Breast epithelium (tissue), 3 donors: ENCODE measurements at regions not wholly inside any gene's neighbourhood (a gene's known extent, or its start where the extent isn't known, plus 50 kb on each side); places are given as distances from the start of the nearest gene placed in this dataset.

Source experiments
- POLR2A ChIP-seq: fragments of 450-650 bp; IDR thresholded peaks from one replicate; pipeline ENCODE4 v1.6.1; 2016; ENCODE audit warnings: antibody characterized with exemption, mild to moderate bottlenecking, moderate library complexity
- POLR2AphosphoS5 ChIP-seq, 3 donors: sonication (generic); formaldehyde crosslinking; IDR thresholded peaks; one replicate each; pipeline ENCODE4 v1.6.1; 2017; ENCODE audit warnings: antibody characterized with exemption in 3 of 3
- TF ChIP-seq, protein P1 (sequence below), 3 donors: fragments of 450-650 bp; IDR thresholded peaks; one replicate each; pipeline ENCODE4 v1.5.1; 2016 to 2017; ENCODE audit warnings: antibody characterized with exemption in 3 of 3, mild to moderate bottlenecking in 3 of 3, moderate library complexity in 3 of 3

DNA sequence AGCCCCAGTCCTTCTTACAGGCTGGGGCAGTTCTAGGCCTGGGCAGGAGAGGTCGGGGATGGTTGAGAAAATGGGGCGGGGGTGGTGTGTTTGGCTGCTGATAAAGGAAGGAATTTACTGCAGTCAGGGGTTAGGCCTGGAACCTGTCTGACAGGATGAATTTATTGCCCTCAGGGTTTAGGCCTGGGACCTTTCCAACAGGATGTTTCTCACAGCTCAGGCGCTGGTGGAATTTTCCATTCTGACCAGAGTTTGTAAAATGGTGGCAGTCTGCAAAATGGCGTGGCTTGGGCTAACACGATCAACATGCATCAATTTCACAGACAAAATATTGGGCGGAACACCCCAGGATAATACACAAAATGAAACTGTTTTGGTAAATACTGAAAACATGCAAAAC, 83.5 kb upstream of the SPIN4 start:
- TF ChIP-seq POLR2A (no peak), POLR2AphosphoS5 (IDR thresholded peaks at IDR 0.05) (peak in 1 of 3 donors; percentile 49)
- TF ChIP-seq, protein P1, sequence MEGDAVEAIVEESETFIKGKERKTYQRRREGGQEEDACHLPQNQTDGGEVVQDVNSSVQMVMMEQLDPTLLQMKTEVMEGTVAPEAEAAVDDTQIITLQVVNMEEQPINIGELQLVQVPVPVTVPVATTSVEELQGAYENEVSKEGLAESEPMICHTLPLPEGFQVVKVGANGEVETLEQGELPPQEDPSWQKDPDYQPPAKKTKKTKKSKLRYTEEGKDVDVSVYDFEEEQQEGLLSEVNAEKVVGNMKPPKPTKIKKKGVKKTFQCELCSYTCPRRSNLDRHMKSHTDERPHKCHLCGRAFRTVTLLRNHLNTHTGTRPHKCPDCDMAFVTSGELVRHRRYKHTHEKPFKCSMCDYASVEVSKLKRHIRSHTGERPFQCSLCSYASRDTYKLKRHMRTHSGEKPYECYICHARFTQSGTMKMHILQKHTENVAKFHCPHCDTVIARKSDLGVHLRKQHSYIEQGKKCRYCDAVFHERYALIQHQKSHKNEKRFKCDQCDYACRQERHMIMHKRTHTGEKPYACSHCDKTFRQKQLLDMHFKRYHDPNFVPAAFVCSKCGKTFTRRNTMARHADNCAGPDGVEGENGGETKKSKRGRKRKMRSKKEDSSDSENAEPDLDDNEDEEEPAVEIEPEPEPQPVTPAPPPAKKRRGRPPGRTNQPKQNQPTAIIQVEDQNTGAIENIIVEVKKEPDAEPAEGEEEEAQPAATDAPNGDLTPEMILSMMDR (IDR thresholded peaks at IDR 0.05): no peak
